NCI-H2227 (cell line): ENCODE measurements at regions not wholly inside any gene's neighbourhood (a gene's known extent, or its start where the extent isn't known, plus 50 kb on each side); places are given as distances from the start of the nearest gene placed in this dataset.

Source experiments
- DNase-seq: peaks from one replicate; lab custom pipeline; 2025; ENCODE audit not compliant: unreplicated experiment; lab: John Stamatoyannopoulos, UW

DNA sequence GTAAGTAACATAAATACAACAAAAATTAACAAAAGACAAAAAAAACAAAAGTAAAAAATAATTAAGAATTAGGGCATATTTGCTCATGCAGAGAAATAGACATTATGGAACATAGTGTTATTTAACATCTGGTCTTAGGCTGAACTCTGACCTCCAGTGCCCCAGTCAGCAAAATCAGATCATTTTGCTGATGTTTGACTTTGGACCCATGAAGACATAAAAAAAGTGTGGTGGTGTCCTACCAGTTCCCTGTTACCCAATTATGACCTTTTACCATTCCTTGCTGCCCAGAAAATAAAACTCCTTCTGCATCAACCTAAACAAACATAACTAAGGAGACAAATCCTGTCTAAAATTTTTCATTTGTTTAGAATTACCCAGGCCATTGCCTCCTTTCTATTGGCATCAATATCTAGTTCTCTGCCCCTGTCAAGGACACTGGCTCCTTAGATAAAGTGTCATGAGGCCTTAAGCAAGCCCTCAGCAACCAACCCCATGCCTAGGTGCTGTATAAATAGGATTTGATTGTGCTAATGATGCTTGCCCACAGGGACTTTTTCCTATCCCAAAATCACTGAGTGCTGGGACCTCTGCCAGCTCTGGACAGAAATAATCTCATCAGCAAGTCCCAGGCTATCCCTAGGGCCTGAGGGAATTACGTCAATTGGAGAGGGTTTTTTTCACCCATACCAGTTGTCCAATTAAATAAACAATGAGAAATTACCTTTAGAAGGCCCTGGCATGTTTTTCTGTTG, 334.5 kb upstream of the UMPS start:
- no peak for DNase-seq

DNA sequence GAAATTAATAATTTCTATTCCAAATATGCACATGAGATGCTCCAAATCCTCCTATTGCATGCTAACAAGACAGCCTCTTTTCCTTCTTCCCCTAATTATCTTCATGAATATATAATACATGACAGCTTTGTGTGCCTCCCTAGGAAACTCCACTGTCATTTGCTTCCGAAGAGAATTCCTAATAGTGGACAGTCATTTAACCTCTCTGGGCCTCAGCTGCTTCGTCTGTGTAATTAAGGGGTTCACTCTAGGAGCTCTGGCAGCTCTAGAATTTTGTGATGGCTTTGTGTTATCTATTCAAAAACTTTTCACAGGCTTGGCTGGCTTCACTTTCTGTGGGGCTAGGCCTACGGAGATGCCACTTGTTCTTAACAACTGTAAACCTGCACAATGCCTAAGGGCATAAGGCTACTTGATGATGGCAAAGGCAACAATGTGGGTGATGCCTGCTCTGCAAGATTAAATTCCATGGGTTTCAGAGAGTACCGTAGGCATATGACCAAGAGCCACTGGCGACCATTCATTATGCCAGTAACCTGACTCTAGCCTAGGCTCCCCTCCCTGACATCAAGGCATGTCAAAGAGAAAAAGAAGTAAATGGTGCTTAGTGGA, 333.8 kb upstream of the UMPS start:
- DNase-seq, result no peak

DNA sequence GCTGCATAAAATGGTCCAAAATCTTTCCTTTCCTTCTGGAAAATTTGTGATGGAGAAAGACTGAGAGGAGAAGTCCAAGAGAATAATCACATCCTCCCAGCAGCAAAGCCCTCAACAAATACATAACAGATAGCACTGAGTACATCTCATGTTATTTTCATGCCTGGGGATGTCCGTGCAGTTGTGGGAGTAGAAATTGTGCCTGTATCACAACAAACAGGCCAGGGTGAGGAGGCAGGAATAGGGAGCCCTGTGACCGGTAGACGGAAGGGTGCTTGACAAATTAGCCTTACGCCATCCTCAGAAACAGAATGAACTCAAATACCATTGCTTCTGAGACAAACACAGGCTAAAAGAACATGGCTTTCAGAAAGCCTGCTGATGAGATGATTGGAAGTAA, 333.2 kb upstream of the UMPS start:
- no peak for DNase-seq

GRCh38 chr3:124398594-124398993, 331.7 kb upstream of the UMPS start:
- DNase-seq, result no peak

DNA sequence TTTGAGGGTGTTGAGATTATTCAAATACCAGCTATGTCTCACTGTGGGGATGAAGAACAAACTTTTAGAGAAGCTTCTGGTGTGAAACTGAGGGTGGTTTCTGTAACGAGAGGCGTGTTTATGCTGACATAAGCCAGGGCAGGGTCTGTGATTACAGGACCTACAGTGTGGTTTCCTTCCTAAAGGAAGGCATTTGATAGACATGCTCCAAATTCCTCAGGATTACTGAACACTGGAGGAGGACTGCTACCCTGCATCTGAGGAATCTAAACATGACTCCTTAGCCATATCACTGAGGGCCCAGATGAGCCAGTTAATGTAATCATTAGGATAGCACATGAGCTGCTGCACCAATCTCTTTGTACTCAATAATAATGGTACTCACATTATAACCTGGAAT, 328.4 kb upstream of the UMPS start:
- no peak for DNase-seq

DNA sequence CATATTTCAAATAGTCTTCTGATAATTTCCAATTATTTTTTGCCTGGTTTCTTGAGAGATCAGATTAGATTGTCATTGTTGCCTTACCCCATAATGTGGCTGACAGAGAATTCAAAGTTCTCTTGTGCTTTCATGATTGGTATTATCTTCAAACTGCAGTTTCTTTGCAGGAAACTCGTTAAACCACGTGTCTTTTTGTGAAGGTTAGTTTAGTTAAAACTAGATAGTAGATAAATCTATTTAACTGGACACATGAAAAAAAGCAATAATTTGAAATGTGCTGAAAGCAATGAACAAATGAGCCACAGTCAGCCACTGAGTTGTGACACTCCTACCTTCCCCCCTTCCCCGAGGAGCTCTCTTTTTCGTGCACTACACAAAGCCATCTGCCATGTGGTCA, 327.5 kb upstream of the UMPS start:
- no peak for DNase-seq

DNA sequence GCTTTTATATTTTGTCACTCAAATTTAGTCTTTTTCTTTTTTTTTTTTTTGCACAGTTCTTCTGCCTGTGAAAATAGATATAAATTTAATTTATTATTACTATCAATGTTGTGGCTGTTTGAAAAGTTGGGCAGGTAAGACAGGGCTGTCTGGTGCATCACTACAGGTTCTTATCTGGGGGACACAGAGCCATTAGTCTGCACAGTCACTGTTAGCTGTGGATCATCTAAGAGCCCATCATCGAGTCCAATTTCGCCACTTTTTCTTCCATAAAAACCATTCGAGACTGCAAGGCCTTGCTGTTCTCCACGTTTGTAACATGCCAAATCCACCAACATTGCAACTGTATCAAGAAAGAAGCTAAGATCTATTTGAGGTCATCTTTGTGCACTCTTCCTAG, 325.6 kb upstream of the UMPS start:
- no peak for DNase-seq

DNA sequence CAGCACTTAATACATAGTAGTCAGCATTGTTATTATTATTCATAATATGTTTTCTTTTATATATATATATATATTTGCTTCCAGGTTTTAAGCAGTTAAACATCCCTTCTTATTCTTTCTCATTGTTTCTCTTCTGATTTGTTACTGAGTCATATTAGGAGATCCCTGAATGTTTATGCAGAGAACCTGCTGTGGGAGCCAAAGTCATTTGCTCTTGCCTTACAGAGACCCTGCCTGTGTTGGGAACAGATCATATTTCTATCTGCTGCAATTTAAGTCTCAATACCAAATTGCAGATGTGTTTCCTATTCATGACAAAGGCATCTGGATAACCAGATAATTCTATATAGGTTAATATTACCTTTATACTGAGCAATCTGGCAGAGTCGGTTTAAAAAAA, 323.0 kb upstream of the UMPS start:
- DNase-seq, result no peak

- no peak for DNase-seq
These were observed 320.5 kb upstream of the UMPS start for GRCh38 chr3:124409650-124410275.

GRCh38 chr3:124410471-124410870, 319.8 kb upstream of the UMPS start:
- DNase-seq, result no peak

GRCh38 chr3:124411728-124412127, 318.5 kb upstream of the UMPS start:
- DNase-seq, result no peak

GRCh38 chr3:124412644-124413043, 317.6 kb upstream of the UMPS start:
- no peak for DNase-seq

DNA sequence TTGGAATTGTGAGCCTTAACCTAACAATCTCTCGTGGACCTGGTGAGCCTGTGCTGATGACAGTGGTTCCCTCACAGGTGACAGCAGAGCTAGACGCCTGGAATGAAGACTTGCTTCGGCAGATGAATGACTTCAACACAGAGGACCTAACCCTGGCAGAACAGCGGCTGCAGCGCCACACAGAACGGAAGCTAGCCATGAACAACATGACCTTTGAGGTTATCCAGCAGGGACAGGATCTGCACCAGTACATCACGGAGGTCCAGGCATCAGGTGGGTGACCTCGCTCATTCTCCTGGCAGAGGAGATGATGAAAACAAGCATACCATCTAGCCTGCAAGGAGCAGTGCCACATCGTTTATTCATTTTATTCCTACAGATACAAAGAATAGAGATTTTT, 316.9 kb upstream of the UMPS start:
- DNase-seq, result no peak

DNA sequence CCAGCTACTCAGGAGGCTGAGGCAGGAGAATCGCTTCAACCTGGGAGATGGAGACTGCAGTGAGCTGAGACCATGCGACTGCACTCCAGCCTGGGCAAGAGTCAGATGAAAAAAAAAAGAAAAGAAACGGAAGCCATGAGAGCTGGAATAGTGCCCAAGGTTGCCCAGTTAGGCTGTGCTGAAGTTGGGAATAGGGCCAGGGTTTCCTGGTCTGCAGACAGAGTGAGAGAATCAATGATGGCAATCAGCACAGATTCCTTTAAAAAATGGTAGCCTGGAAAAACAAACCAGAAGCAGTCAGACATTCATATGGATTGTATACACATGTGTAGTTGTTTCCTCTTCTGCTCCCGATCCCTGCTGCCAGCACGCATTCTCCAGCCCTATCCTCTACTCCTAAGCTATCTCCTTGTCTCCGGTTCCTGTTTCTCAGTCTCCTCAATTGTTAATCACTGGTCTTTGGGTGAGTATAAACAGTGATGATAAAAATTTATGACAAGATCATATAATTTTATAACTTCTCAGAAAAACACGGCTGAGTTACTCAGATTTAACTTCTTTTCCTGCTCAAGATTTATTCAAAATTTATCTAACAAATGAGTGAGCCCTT, 316.2 kb upstream of the UMPS start:
- no peak for DNase-seq

- no peak for DNase-seq
These were observed 314.7 kb upstream of the UMPS start for GRCh38 chr3:124415446-124415960.

- no peak for DNase-seq
These were observed 310.9 kb upstream of the UMPS start for GRCh38 chr3:124419303-124419702.

DNA sequence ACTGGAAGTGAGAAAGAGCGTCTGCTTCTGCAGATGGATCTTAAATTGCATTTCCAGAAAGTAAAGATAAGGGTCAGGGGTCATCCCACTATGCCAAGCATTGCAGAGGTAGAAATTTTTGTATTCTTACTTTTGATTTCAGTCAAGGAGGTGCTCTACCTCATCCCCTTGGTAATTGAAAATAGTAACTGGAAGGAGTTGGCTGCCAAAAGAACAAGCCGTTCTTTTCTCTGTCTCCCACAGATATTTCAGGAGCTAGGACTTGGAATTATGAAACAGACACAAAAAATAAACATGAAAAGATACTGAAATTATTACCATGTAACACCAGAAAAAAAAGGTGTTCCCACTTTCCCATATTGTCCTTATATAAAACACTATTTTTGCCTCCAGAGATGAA, 309.9 kb upstream of the UMPS start:
- DNase-seq, result no peak

- no peak for DNase-seq
These were observed 307.4 kb upstream of the UMPS start for GRCh38 chr3:124422805-124423204.

DNA sequence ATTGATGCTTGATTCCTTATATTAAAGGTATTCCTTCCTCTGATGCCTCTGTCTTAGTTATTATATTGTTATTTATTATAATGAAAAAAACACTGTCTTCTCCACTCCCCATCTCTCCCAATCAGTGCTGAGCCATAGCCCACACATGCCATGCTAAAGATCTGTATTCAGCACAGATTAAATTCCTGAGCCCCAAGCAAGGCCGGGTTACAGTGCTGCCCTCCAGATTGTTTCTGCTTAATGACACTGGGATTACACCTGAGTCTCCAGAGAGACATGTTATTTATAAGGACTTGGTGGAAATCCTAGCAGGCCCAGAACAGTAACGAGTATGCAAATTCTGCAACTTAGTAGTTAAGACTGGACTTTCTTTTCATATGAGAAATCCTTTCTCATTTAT, 305.9 kb upstream of the UMPS start:
- DNase-seq, result no peak

- DNase-seq, result no peak
These were observed 304.3 kb upstream of the UMPS start for GRCh38 chr3:124425972-124426371.

GRCh38 chr3:124428372-124429128, 301.7 kb upstream of the UMPS start:
- no peak for DNase-seq
